ENCODE measurements at regions not wholly inside any gene's neighbourhood (a gene's known extent, or its start where the extent isn't known, plus 50 kb on each side); places are given as distances from the start of the nearest gene placed in this dataset.
"Not testable (repeated sequence)": the region's sequence is repeated elsewhere in the genome, so short reads cannot be mapped to it uniquely, and the experiment has no call there.

GRCh38 chr2:126275098-126275497, 380.9 kb upstream of the GYPC start:
- no peaks in the 10 kb centered on the region for H3K36me3 ChIP-seq
- no peak overlapping the region for H3K4me3 ChIP-seq
- no peak overlapping the region for H3K27ac ChIP-seq
- H3K27me3 ChIP-seq = no peaks in the 10 kb centered on the region
- no peak for DNase-seq (ENCODE audit: low read depth in 1 of 2, low spot score in 1 of 2)
- H3K4me1 ChIP-seq (ENCODE audit: low read depth) = no peaks in the 10 kb centered on the region
- H3K9me3 ChIP-seq (ENCODE audit: low read depth) = no peaks in the 10 kb centered on the region
- TF ChIP-seq, protein P1, sequence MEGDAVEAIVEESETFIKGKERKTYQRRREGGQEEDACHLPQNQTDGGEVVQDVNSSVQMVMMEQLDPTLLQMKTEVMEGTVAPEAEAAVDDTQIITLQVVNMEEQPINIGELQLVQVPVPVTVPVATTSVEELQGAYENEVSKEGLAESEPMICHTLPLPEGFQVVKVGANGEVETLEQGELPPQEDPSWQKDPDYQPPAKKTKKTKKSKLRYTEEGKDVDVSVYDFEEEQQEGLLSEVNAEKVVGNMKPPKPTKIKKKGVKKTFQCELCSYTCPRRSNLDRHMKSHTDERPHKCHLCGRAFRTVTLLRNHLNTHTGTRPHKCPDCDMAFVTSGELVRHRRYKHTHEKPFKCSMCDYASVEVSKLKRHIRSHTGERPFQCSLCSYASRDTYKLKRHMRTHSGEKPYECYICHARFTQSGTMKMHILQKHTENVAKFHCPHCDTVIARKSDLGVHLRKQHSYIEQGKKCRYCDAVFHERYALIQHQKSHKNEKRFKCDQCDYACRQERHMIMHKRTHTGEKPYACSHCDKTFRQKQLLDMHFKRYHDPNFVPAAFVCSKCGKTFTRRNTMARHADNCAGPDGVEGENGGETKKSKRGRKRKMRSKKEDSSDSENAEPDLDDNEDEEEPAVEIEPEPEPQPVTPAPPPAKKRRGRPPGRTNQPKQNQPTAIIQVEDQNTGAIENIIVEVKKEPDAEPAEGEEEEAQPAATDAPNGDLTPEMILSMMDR (IDR thresholded peaks at IDR 0.05; ENCODE audit: low read depth, low read length) = no peak

DNA sequence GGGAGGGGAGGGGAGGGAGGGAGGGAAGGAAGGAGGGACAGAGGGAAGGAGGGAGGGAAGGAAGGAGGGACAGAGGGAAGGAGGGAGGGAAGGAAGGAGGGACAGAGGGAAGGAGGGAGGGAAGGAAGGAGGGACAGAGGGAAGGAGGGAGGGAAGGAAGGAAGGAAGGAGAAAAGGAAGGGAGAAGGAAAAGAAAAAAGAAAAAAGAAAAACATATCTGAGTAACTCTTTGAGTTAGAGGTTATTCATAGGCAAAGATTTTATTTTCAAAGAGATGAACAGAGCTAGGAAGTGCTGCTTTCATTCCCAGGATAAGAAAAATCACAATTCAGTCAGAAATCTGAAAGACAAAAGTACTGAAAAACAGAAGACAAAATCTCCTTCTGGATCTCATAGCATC, 379.7 kb upstream of the GYPC start:
- DNase-seq (ENCODE audit: low read depth in 1 of 2, low spot score in 1 of 2); H3K36me3 ChIP-seq; H3K4me3 ChIP-seq; H3K4me1 ChIP-seq (ENCODE audit: low read depth); H3K27me3 ChIP-seq; H3K9me3 ChIP-seq (ENCODE audit: low read depth); H3K27ac ChIP-seq: not testable (repeated sequence)

DNA sequence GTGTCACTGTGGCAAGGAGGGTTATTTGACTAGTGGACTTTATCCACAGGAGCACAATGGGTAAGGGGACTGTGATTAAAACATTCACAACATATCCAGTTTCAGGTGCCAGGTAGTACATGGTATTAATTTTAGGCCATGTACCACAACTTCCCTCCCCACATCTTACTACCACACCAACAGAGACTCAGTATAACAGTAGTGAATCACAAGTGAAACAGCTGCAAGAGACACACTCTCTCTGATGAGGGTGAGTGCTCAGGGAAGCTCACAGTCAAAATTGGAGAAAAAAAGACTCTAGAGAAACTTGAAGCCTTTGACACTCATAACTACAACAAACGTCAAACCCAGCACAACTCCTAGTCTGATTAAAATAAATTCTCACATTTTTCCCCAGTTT, 367.6 kb upstream of the GYPC start:
- Histone ChIP-seq H3K4me3 (no peak overlapping the region), H3K27me3 (no peaks in the 10 kb centered on the region), H3K4me1 (ENCODE audit: low read depth) (no peaks in the 10 kb centered on the region), H3K9me3 (ENCODE audit: low read depth) (no peaks in the 10 kb centered on the region), H3K27ac (no peak overlapping the region), H3K36me3 (no peaks in the 10 kb centered on the region)
- TF ChIP-seq, protein P1 (IDR thresholded peaks at IDR 0.05; ENCODE audit: low read depth, low read length) = no peak
- DNase-seq (ENCODE audit: low read depth in 1 of 2, low spot score in 1 of 2) = no peak

- H3K36me3 ChIP-seq; H3K27ac ChIP-seq; DNase-seq (ENCODE audit: low read depth in 1 of 2, low spot score in 1 of 2); H3K9me3 ChIP-seq (ENCODE audit: low read depth); H3K4me1 ChIP-seq (ENCODE audit: low read depth); H3K4me3 ChIP-seq; H3K27me3 ChIP-seq: not testable (repeated sequence)
Measured at GRCh38 chr2:126293962-126294361, 362.0 kb upstream of the GYPC start.

GRCh38 chr2:126299469-126299976, 356.4 kb upstream of the GYPC start:
- Histone ChIP-seq H3K27ac (no peak overlapping the region), H3K9me3 (ENCODE audit: low read depth) (no peaks in the 10 kb centered on the region), H3K4me1 (ENCODE audit: low read depth) (peaks cover 18% of the 10 kb centered on the region), H3K36me3 (no peaks in the 10 kb centered on the region), H3K27me3 (no peaks in the 10 kb centered on the region), H3K4me3 (no peak overlapping the region)
- no peak for DNase-seq (ENCODE audit: low read depth in 1 of 2, low spot score in 1 of 2)
- TF ChIP-seq, protein P1 (IDR thresholded peaks at IDR 0.05; ENCODE audit: low read depth, low read length) = no peak

- H3K4me3 ChIP-seq = no peak overlapping the region
Measured at GRCh38 chr2:126300348-126300747, 355.6 kb upstream of the GYPC start.

More at GRCh38 chr2:126300348-126300747, 355.6 kb upstream of the GYPC start:
- DNase-seq (ENCODE audit: low read depth in 1 of 2, low spot score in 1 of 2) = no peak
- Histone ChIP-seq H3K27me3 (no peaks in the 10 kb centered on the region), H3K4me1 (ENCODE audit: low read depth) (peaks cover 18% of the 10 kb centered on the region), H3K9me3 (ENCODE audit: low read depth) (no peaks in the 10 kb centered on the region), H3K36me3 (no peaks in the 10 kb centered on the region), H3K27ac (no peak overlapping the region)
- TF ChIP-seq, protein P1 (IDR thresholded peaks at IDR 0.05; ENCODE audit: low read depth, low read length) = no peak

Measured in cardiac muscle cell (in vitro differentiated cells and primary cell).